A549 (cell line): ENCODE measurements at regions not wholly inside any gene's neighbourhood (a gene's known extent, or its start where the extent isn't known, plus 50 kb on each side); places are given as distances from the start of the nearest gene placed in this dataset.

Experiments used
- ATAC-seq, 2 experiments: fragments of 200-7000 bp in 1 of 2; fragments of >200 bp in 1 of 2; cut with Nextera tagmentation in 1 of 2; cut with Tn5 transposase in 1 of 2; 3 replicates each; pipeline versions ENCODE4 v1.8.0 to v1.9.1; 2018 to 2020; ENCODE audit warnings: mild to moderate bottlenecking in 1 of 2, moderate library complexity in 1 of 2
- CTCF ChIA-PET: fragments of 300-600 bp; sonication (Branson Sonifier 250); formaldehyde crosslinking; extraction: SDS; loops from one replicate; lab custom pipeline; 2021; ENCODE audit warnings: antibody characterized with exemption, inconsistent platforms; lab: Yijun Ruan, JAX
- POLR2A ChIA-PET: fragments of 350-600 bp; formaldehyde crosslinking; extraction: SDS; loops from one replicate; lab custom pipeline; 2021; ENCODE audit warnings: antibody characterized with exemption, inconsistent platforms; lab: Yijun Ruan, JAX
- DNase-seq, 2 experiments: peaks; one replicate each; pipeline versions ENCODE4 v3.0.0 to v3.0.0-alpha.2; 2011 to 2016; ENCODE audit warnings: low read depth in 1 of 2, low spot score in 1 of 2
- FAIRE-seq: peaks from 2 replicates; lab custom pipeline; 2011; peaks lifted over from hg19 to GRCh38; lab: Jason Lieb, UNC
- H3K27ac ChIP-seq, 2 experiments: fragments of >200 bp; sonication (Bioruptor Twin); formaldehyde crosslinking; 3 replicates each; pipeline ENCODE4 v1.5.1; 2016 to 2017
- H3K4me1 ChIP-seq: fragments of >200 bp; sonication (Bioruptor Twin); formaldehyde crosslinking; 3 replicates; pipeline ENCODE4 v1.6.1; 2016
- H3K4me2 ChIP-seq: fragments of >200 bp; sonication (Bioruptor Twin); formaldehyde crosslinking; 3 replicates; pipeline ENCODE4 v1.6.1; 2016
- H3K4me3 ChIP-seq: fragments of >200 bp; sonication (Bioruptor Twin); formaldehyde crosslinking; 3 replicates; pipeline ENCODE4 v1.5.1; 2016
- H3K9me3 ChIP-seq: fragments of >200 bp; sonication (Bioruptor Twin); formaldehyde crosslinking; 3 replicates; pipeline ENCODE4 v1.6.1; 2016
- ATOH8 ChIP-seq: fragments of 250-450 bp; sonication (Bioruptor Pico); IDR thresholded peaks from 2 replicates; pipeline ENCODE4 v1.5.0; 2020; ENCODE audit warnings: low read depth, mild to moderate bottlenecking, moderate library complexity
- CBX2 ChIP-seq: fragments of 200-600 bp; sonication (generic); IDR thresholded peaks from 2 replicates; pipeline ENCODE4 v1.6.1; 2016; ENCODE audit warnings: low read depth, mild to moderate bottlenecking, borderline replicate concordance
- CBX8 ChIP-seq: fragments of 200-600 bp; sonication (generic); IDR thresholded peaks from 2 replicates; pipeline ENCODE4 v1.6.1; 2016
- E2F6 ChIP-seq: IDR thresholded peaks from 2 replicates; pipeline ENCODE4 v1.6.1; 2012; ENCODE audit warnings: low read depth, borderline replicate concordance
- ELK1 ChIP-seq: fragments of 150-350 bp; IDR thresholded peaks from 2 replicates; pipeline ENCODE4 v1.6.1; 2014; ENCODE audit warnings: low read depth, mild to moderate bottlenecking, low read length
- FOSB ChIP-seq: fragments of 250-450 bp; sonication (Bioruptor Pico); IDR thresholded peaks from 2 replicates; pipeline ENCODE4 v1.5.0; 2020; ENCODE audit warnings: mild to moderate bottlenecking, moderate library complexity
- FOSL2 ChIP-seq, 2 experiments: fragments of 450-650 bp in 1 of 2; fragments of >200 bp in 1 of 2; sonication (Bioruptor Twin) in 1 of 2; formaldehyde crosslinking; IDR thresholded peaks; 2 replicates each; pipeline versions ENCODE4 v1.5.0 to v1.6.1; 2016 to 2020; ENCODE audit warnings: mild to moderate bottlenecking in 1 of 2, moderate library complexity in 1 of 2
- FOXS1 ChIP-seq: fragments of 250-450 bp; sonication (Bioruptor Pico); IDR thresholded peaks from 2 replicates; pipeline ENCODE4 v1.5.0; 2020; ENCODE audit warnings: mild to moderate bottlenecking, moderate library complexity
- GATA3 ChIP-seq: IDR thresholded peaks from 2 replicates; pipeline ENCODE4 v1.6.1; 2012; ENCODE audit warnings: borderline replicate concordance
- HEYL ChIP-seq: fragments of 250-450 bp; sonication (Bioruptor Pico); IDR thresholded peaks from 2 replicates; pipeline ENCODE4 v1.8.0; 2021; ENCODE audit warnings: mild to moderate bottlenecking, moderate library complexity
- HOXA7 ChIP-seq: fragments of 250-450 bp; sonication (Bioruptor Pico); IDR thresholded peaks from 2 replicates; pipeline ENCODE4 v1.5.0; 2020; ENCODE audit warnings: mild to moderate bottlenecking, moderate library complexity
- HOXB5 ChIP-seq: fragments of 250-450 bp; sonication (Bioruptor Pico); IDR thresholded peaks from 2 replicates; pipeline ENCODE4 v1.5.0; 2020; ENCODE audit warnings: mild to moderate bottlenecking, moderate library complexity
- JUN ChIP-seq, 2 experiments: fragments of >200 bp; sonication (Bioruptor Twin); formaldehyde crosslinking; IDR thresholded peaks; 2 replicates in 1 of 2; 3 replicates in 1 of 2; pipeline ENCODE4 v1.6.1; 2016 to 2017
- KDM5A ChIP-seq: fragments of 200-600 bp; sonication (generic); IDR thresholded peaks from 2 replicates; pipeline ENCODE4 v1.6.1; 2016; ENCODE audit warnings: antibody characterized with exemption, mild to moderate bottlenecking
- MYC ChIP-seq: IDR thresholded peaks from 2 replicates; pipeline ENCODE4 v1.6.1; 2012; ENCODE audit warnings: mild to moderate bottlenecking, inconsistent platforms, low read length, improper control_type of control experiment, borderline replicate concordance
- NR3C1 ChIP-seq: fragments of >200 bp; sonication (Bioruptor Twin); formaldehyde crosslinking; IDR thresholded peaks from 3 replicates; pipeline ENCODE4 v1.6.1; 2017
- PHF8 ChIP-seq: fragments of 200-600 bp; sonication (generic); IDR thresholded peaks from 2 replicates; pipeline ENCODE4 v1.6.1; 2016; ENCODE audit warnings: low read depth, mild to moderate bottlenecking, antibody characterized with exemption, moderate library complexity, borderline replicate concordance
- POLR2A ChIP-seq: IDR thresholded peaks from 2 replicates; pipeline ENCODE4 v1.6.1; 2012; ENCODE audit warnings: mild to moderate bottlenecking, low read length
- RAD21 ChIP-seq, 2 experiments: fragments of >200 bp in 1 of 2; sonication (Bioruptor Twin) in 1 of 2; formaldehyde crosslinking in 1 of 2; IDR thresholded peaks in 1 of 2; conservative IDR thresholded peaks in 1 of 2; 2 replicates in 1 of 2; 3 replicates in 1 of 2; pipeline ENCODE4 v1.6.1; 2012 to 2018; ENCODE audit warnings: inconsistent platforms in 1 of 2
- RNF2 ChIP-seq: fragments of 200-600 bp; sonication (generic); IDR thresholded peaks from 2 replicates; pipeline ENCODE4 v1.6.1; 2016; ENCODE audit warnings: low read depth, mild to moderate bottlenecking, antibody characterized with exemption, moderate library complexity, borderline replicate concordance
- SMC3 ChIP-seq: fragments of >200 bp; sonication (Bioruptor Twin); formaldehyde crosslinking; IDR thresholded peaks from 3 replicates; pipeline ENCODE4 v1.6.1; 2018; ENCODE audit warnings: inconsistent platforms
- SREBF2 ChIP-seq: fragments of 450-650 bp; IDR thresholded peaks from 2 replicates; pipeline ENCODE4 v1.6.1; 2014; ENCODE audit warnings: mild to moderate bottlenecking, moderate library complexity
- TFCP2L1 ChIP-seq: fragments of 250-450 bp; sonication (Bioruptor Pico); IDR thresholded peaks from 2 replicates; pipeline ENCODE4 v1.5.0; 2021; ENCODE audit warnings: mild to moderate bottlenecking
- USF2 ChIP-seq: fragments of 450-650 bp; IDR thresholded peaks from 2 replicates; pipeline ENCODE4 v1.6.1; 2014; ENCODE audit warnings: antibody characterized with exemption
- ZC3H11A ChIP-seq: fragments of 450-650 bp; IDR thresholded peaks from 2 replicates; pipeline ENCODE4 v1.6.1; 2014; ENCODE audit warnings: antibody characterized with exemption, mild to moderate bottlenecking
- ZFP36 ChIP-seq: fragments of 450-650 bp; IDR thresholded peaks from 2 replicates; pipeline ENCODE4 v1.6.1; 2014; ENCODE audit warnings: borderline replicate concordance; ENCODE audit not compliant: partially characterized antibody
- ZSCAN20 ChIP-seq: fragments of 250-450 bp; sonication (Bioruptor Pico); IDR thresholded peaks from 2 replicates; pipeline ENCODE4 v1.8.0; 2022; ENCODE audit warnings: mild to moderate bottlenecking, moderate library complexity
- WGBS: methylation state at CpG from one replicate; pipeline ENCODE4 v1.1.6; 2017; ENCODE audit errors: missing lambda C conversion rate; 5-methylcytosine and 5-hydroxymethylcytosine counted together
- TF ChIP-seq, protein P1 (sequence below): fragments of >200 bp; sonication (Bioruptor Twin); formaldehyde crosslinking; IDR thresholded peaks from 3 replicates; pipeline ENCODE4 v1.6.1; 2016

- ChIA-PET CTCF (no interaction called here), POLR2A (no interaction called here)
- FAIRE-seq (no peak), ATAC-seq (no peak), DNase-seq (no peak)
- Histone ChIP-seq H3K27ac (no peak overlapping the region), H3K4me2 (no peak overlapping the region), H3K4me1 (no peaks in the 10 kb centered on the region), H3K4me3 (no peak overlapping the region), H3K9me3 (peaks cover 13% of the 10 kb centered on the region)
- WGBS, result 5% methylated on average over 1 of the region's 1 CpG
- no peak for TF ChIP-seq FOXS1
- TF ChIP-seq CBX8, result no peak
- TF ChIP-seq ELK1, result no peak
- TF ChIP-seq E2F6, result no peak
- no peak for TF ChIP-seq SREBF2
- no peak for TF ChIP-seq KDM5A
- no peak for TF ChIP-seq HOXA7 (CRISPR knock-in tag)
- no peak for TF ChIP-seq ZC3H11A
- TF ChIP-seq POLR2A, result no peak
- no peak for TF ChIP-seq PHF8
- TF ChIP-seq MYC, result no peak
- no peak for TF ChIP-seq CBX2
- no peak for TF ChIP-seq NR3C1
- no peak for TF ChIP-seq ZSCAN20
- TF ChIP-seq ZFP36, result no peak
- no peak for TF ChIP-seq TFCP2L1 (CRISPR knock-in tag)
- TF ChIP-seq SMC3, result no peak
- TF ChIP-seq RAD21 (conservative IDR thresholded peaks at IDR 0.05 in 1 of 2, IDR thresholded peaks at IDR 0.05 in 1 of 2), result no peak
- no peak for TF ChIP-seq GATA3
- no peak for TF ChIP-seq FOSL2 (IDR thresholded peaks at IDR 0.05)
- TF ChIP-seq FOSL2 (CRISPR knock-in tag; IDR thresholded peaks at IDR 0.05), result no peak
Measured at GRCh38 chr14:35456261-35456660, 51.7 kb upstream of the NFKBIA start.

- no peaks in the 10 kb centered on the region for H3K4me1 ChIP-seq
- peaks cover 13% of the 10 kb centered on the region for H3K9me3 ChIP-seq
- ATAC-seq (no peak), DNase-seq (no peak), FAIRE-seq (no peak)
- no peak overlapping the region for H3K4me3 ChIP-seq
- H3K4me2 ChIP-seq, result no peak overlapping the region
- TF ChIP-seq, protein P1, sequence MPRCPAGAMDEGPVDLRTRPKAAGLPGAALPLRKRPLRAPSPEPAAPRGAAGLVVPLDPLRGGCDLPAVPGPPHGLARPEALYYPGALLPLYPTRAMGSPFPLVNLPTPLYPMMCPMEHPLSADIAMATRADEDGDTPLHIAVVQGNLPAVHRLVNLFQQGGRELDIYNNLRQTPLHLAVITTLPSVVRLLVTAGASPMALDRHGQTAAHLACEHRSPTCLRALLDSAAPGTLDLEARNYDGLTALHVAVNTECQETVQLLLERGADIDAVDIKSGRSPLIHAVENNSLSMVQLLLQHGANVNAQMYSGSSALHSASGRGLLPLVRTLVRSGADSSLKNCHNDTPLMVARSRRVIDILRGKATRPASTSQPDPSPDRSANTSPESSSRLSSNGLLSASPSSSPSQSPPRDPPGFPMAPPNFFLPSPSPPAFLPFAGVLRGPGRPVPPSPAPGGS, result no peak
- TF ChIP-seq FOSB (CRISPR knock-in tag) (no peak), JUN (IDR thresholded peaks at IDR 0.05) (no peak), FOSL2 (IDR thresholded peaks at IDR 0.05) (no peak), FOSL2 (CRISPR knock-in tag; IDR thresholded peaks at IDR 0.05) (no peak), ATOH8 (CRISPR knock-in tag) (no peak), USF2 (no peak), RNF2 (no peak), ZFP36 (no peak), HEYL (no peak), HOXB5 (CRISPR knock-in tag) (no peak)
- CTCF ChIA-PET, result interaction anchor here (1.6 kb wide), 1 partner anchor 16 kb away, joined by 3 read pairs; no protein-coding TSS in a partner anchor
- no peak overlapping the region for H3K27ac ChIP-seq
- WGBS, result 70% methylated on average over 1 of the region's 1 CpG
- POLR2A ChIA-PET, result no interaction called here
Measured at GRCh38 chr14:35458442-35458841, 53.9 kb upstream of the NFKBIA start.
